HG02610 (cell line): ENCODE measurements at regions not wholly inside any gene's neighbourhood (a gene's known extent, or its start where the extent isn't known, plus 50 kb on each side); places are given as distances from the start of the nearest gene placed in this dataset.

ENCODE experiments used
- ATAC-seq: cut with Tn5 transposase; IDR thresholded peaks from one replicate; pipeline ENCODE4 v1.9.1; 2021; ENCODE audit warnings: mild to moderate bottlenecking, moderate library complexity; ENCODE audit not compliant: unreplicated experiment

DNA sequence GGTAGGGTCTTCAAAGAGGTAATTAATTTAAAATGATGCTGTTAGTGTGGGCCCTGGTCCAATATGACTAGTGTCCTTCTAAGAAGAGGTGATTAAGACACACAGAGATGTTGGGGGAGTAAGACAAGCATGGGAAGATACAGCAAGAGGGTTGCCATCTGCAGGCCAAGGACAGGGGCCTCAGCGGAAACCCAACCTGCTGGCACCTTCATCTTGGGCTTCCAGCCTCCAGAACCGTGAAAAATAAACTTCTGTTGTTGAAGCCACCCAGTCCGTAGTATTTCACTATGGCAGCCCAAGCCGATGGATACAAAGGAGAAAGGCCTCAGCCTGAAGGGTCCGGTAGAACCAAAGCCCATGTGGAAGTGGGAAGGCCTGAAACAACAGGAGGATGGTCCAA, 161.7 kb upstream of the UBE2E1 start:
- no peak for ATAC-seq

GRCh38 chr3:23644676-23645075, 161.1 kb upstream of the UBE2E1 start:
- ATAC-seq: no peak

DNA sequence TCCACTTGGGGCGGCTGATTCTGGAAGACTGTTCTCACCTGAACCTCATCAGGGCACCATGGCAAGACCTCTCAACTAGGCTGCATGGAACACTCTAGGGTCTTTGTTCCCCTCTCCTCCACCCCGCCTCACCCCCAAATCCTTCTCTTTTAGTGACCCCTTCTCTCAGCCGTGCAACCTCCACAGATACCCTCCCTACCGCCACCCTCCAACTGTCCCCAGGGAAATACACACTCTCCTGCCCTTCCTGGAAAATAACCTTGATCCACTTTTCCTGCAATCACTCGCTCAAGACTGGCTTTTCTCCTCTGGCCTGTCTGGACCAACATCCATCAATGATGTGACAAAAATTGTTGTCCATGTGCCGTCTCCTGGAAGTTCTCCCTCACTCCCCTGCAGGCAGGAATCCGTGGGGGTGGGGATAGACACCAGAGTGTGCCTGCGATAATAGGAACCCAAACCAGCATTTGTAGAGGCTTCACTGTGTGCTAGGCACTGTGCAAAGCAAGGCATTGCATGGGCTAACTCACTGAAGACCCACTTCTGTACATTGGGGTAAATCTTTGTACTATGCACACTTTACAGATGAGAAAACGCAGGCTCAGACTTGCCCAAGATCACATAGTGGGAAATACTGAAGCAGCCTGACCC, 160.1 kb upstream of the UBE2E1 start:
- ATAC-seq: no peak

- no peak for ATAC-seq
Measured at GRCh38 chr3:23646184-23646920, 159.4 kb upstream of the UBE2E1 start.

DNA sequence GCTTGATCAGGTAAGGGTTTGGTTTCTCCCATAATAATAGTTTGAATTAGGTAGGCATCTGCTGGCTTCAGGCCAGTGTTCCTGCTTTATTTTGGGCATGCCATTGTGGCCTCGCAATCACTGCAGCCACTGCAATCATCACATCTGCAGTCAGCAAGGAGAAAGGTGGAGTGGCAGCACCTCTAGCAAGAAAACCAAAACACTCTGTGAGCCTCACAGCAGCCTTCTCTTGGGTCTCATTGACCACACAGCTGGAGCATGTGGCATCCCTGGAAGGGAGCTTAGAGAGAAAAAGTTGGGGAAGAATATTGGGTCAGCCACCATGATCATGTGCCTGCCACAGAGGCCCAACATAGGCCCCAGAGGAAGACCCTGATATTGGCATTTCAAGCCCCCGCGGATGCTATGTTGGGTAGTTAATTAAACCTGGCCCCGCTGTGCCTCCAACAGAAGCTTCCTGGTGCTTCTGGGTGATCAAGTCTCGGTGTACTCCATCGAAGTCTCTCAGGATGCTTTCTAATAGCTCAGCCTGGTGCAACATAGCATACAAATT, 158.0 kb upstream of the UBE2E1 start:
- no peak for ATAC-seq

DNA sequence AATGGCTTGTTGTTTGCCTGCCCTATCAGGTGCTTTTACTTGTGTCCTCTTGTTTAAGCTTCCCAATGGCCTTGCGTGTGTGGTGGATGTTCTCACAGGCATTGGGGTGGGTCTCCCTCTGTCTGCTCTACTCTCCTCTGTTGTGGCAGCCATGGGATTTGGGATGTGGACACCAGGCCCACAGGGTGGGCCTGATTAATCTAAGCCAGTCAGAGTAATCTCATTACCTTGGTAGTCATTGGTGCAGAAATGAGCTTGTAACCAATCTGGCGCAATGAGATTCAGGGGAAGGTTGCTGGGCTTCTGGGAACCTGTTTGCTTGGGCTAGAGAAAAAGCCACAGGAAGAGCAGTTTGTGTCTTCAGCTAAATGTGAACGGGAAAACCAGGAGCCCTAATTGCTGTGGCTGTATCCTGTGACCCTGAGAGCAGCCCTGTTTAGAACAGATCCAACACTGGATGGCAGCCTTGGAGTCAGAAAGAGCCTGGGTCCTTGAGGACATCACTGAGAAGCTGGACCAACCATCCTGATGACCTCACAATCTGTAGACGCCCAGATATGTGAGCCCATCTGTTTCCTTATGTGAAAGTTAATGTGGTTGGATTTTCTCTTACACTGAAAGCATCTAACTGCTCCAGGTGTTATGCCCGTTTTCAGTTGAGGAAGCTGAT, 157.3 kb upstream of the UBE2E1 start:
- no peak for ATAC-seq

DNA sequence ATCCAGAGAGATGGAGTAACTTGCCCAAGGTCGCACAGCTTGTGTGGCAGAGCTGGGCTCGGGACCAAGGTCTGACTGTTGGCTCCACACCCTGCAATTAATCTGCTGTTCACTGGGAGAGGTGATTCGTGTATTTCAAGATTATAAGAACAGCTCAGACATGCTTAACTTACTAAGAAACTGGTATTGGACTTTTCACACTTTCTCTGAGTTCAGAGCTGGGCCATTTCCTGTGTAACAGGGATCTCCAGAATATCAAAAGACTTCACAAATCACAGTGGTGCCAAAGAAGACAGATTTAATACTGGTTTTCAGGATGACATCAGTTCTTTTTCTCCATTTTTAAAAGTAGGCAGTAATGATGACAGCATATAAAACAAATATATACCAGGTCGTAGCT, 156.8 kb upstream of the UBE2E1 start:
- no peak for ATAC-seq

GRCh38 chr3:23649448-23649847, 156.3 kb upstream of the UBE2E1 start:
- no peak for ATAC-seq

DNA sequence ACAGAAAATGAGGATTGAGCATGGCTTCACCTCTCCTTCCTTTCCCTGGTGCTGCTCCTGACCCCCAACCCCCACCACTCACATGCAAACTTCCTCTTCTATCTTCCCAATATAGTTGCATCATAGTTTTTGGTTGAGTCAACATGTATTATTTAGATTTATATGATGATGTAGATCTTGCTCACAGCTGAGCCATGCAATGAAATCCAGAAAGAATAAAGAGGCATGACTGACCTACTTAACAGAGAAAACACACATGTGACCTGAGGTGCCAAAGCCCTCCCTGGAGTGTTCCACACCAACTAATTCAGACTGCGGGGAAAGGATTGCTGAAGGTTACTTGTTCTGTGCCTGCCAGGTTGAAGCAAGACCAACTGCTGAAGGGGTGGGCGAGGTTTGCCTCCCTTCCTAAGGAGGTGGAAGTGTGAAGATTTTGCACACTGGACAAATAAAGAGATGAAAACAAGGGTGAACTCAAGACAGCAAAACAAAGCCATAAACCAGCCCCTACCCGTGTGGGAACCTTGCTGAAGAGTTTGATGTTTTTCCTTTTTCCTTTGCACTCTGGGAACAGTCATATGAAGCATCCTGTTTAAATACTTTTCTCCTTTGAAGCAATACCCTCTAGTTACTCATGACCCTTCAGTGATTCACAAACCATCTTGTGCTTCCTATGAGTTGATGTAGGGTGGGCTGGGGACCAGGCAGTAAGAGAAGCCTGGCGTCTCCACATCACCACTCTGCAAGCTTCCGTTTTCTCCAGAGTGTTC, 155.2 kb upstream of the UBE2E1 start:
- no peak for ATAC-seq

- ATAC-seq: peak; percentile 91
Measured at GRCh38 chr3:23653647-23654525, 151.9 kb upstream of the UBE2E1 start.

DNA sequence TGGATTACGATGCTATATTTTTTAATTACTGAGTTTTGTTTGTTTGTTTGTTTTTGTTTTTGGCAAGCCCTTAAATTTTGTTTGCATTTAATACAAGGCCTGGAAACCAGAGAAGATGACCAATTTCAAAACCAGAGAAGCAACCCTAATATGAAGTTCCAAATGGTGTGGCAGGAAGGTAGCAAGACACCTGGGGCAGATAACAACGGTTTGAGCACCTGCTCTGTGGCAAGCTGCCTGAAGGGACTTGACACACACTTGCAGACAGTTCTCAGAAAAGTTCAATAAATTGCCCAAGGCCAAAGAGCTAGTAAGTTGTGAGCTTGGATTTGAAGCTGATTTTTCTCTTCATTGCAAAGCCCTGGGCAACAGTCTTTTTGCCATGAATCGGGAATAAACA, 151.2 kb upstream of the UBE2E1 start:
- ATAC-seq: no peak

GRCh38 chr3:23655749-23656148, 150.0 kb upstream of the UBE2E1 start:
- no peak for ATAC-seq

GRCh38 chr3:23656199-23656598, 149.6 kb upstream of the UBE2E1 start:
- ATAC-seq: no peak

DNA sequence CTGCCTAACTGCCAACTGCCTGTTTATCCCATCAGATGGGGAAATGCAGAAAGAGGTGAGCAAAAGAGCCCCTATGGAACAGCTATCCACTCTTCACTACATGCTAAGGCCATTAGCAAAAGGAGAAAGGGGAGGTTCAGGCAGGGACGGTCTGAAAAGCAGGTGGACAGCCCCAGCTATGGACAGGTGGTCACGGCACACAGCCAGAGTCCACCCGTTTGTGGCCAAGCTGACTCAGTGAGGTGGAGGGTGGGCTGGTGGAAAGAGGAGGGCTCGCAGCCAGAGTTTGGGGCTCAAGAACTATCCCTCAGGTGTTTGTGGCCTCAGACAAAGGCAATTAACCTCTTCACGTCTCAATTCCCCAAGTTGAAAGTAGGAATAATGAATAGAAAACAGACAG, 148.9 kb upstream of the UBE2E1 start:
- ATAC-seq: no peak

GRCh38 chr3:23657647-23658046, 148.1 kb upstream of the UBE2E1 start:
- no peak for ATAC-seq

- peak; percentile 45 for ATAC-seq
Measured at GRCh38 chr3:23659274-23659673, 146.5 kb upstream of the UBE2E1 start.

- no peak for ATAC-seq
Measured at GRCh38 chr3:23659840-23660430, 145.8 kb upstream of the UBE2E1 start.

- no peak for ATAC-seq
Measured at GRCh38 chr3:23662079-23662617, 143.6 kb upstream of the UBE2E1 start.

DNA sequence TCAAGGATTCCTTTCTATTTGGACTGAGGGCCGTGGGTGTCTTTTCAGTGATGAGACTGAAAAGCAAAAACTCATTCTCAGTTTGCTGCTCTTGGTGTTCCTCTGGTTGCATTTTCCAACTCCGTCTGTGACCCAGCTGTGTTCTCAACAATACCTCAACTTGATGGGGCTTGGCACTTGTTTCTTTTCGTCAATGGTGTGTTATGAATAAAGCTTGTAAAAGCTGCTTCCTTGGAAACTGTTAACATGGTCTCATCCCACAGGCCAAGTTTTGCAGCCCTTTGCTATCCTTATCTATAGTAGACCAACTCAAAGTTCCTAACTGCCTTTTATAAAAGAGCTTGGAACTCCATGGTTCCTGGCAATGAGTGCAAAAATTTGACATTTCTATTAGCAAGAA, 142.5 kb upstream of the UBE2E1 start:
- ATAC-seq: no peak
